Endothelial cell of umbilical vein (primary cell): ENCODE measurements at regions not wholly inside any gene's neighbourhood (a gene's known extent, or its start where the extent isn't known, plus 50 kb on each side); places are given as distances from the start of the nearest gene placed in this dataset.

ENCODE experiments used
- JUN ChIP-seq: IDR thresholded peaks from 2 replicates; pipeline ENCODE4 v1.6.1; 2011; ENCODE audit warnings: borderline replicate concordance, low read depth; ENCODE audit not compliant: insufficient read length, insufficient read depth
- POLR2A ChIP-seq: IDR thresholded peaks from 2 replicates; pipeline ENCODE4 v1.6.1; 2012; ENCODE audit warnings: low read depth, mild to moderate bottlenecking, control low read depth, low read length
- TF ChIP-seq, protein P1 (sequence below), 2 donors: IDR thresholded peaks; 1 replicate in 1 of 2; 2 replicates in 1 of 2; pipeline ENCODE4 v1.5.1; 2011; ENCODE audit warnings: low read length in 2 of 2, mild to moderate bottlenecking in 2 of 2, moderate library complexity in 2 of 2, control low read depth in 1 of 2, inconsistent platforms in 1 of 2, low read depth in 1 of 2; ENCODE audit not compliant: insufficient read depth in 1 of 2; ENCODE audit errors: extremely low read depth in 1 of 2

DNA sequence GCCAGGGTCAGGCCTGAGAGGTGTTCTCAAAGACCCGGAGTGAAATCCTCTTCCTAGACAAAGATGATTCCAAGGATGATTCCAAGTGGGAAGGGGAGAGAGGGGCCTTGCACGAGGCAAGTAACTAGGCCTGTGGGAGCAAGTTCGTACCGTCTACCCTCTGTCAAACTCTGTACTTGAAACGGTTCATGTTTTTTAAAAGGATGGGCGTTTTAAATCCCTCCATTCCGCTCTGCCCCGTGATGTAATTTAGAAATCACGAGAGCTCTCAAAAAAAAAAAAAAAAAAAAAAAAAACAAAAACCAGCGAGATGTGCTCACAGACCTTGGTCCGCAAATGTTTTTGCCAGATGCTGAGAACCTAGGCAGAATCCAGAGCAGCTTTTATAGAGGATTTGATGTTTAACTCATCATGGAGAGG lies 114.7 kb upstream of the CARD11 start:
- TF ChIP-seq, protein P1, sequence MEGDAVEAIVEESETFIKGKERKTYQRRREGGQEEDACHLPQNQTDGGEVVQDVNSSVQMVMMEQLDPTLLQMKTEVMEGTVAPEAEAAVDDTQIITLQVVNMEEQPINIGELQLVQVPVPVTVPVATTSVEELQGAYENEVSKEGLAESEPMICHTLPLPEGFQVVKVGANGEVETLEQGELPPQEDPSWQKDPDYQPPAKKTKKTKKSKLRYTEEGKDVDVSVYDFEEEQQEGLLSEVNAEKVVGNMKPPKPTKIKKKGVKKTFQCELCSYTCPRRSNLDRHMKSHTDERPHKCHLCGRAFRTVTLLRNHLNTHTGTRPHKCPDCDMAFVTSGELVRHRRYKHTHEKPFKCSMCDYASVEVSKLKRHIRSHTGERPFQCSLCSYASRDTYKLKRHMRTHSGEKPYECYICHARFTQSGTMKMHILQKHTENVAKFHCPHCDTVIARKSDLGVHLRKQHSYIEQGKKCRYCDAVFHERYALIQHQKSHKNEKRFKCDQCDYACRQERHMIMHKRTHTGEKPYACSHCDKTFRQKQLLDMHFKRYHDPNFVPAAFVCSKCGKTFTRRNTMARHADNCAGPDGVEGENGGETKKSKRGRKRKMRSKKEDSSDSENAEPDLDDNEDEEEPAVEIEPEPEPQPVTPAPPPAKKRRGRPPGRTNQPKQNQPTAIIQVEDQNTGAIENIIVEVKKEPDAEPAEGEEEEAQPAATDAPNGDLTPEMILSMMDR (IDR thresholded peaks at IDR 0.05; ENCODE audit: extremely low read depth in 1 of 2, insufficient read depth in 1 of 2, low read depth in 1 of 2, low read length in 2 of 2) = no peak
- TF ChIP-seq POLR2A = no peak
- no peak for TF ChIP-seq JUN
